Endothelial cell of umbilical vein (primary cell): ENCODE measurements at regions not wholly inside any gene's neighbourhood (a gene's known extent, or its start where the extent isn't known, plus 50 kb on each side); places are given as distances from the start of the nearest gene placed in this dataset.

Experiments
- BruUV-seq: library from RNA; stranded (reverse); fragments of 400-500 nt; replicated peaks from 2 replicates; lab custom pipeline; 2021; lab: Mats Ljungman, UMichigan
- CTCF ChIA-PET: fragments of 300-600, 350-600 bp; sonication (Branson Sonifier 250); formaldehyde crosslinking; loops from one replicate; lab custom pipeline; 2021; ENCODE audit warnings: antibody characterized with exemption, inconsistent platforms; lab: Charles Lee
- POLR2A ChIA-PET: fragments of 300-600, 350-600 bp; sonication (Branson Sonifier 250); formaldehyde crosslinking; loops from one replicate; lab custom pipeline; 2021; ENCODE audit warnings: antibody characterized with exemption, inconsistent platforms; lab: Charles Lee
- DNase-seq: peaks from one replicate; pipeline ENCODE4 v3.0.0-alpha.2; 2011; ENCODE audit warnings: low read depth, low spot score
- FAIRE-seq: peaks from 2 replicates; lab custom pipeline; 2011; peaks lifted over from hg19 to GRCh38; lab: Jason Lieb, UNC
- H2AFZ ChIP-seq: 2 replicates; pipeline ENCODE4 v1.6.0; 2012; ENCODE audit warnings: low read depth, low read length, control low read depth, inconsistent platforms
- H3K27ac ChIP-seq: 2 replicates; pipeline ENCODE4 v1.5.1; 2011; ENCODE audit warnings: low read depth, mild to moderate bottlenecking, control low read depth, low read length, moderate library complexity; ENCODE audit not compliant: insufficient read depth
- H3K27me3 ChIP-seq, 2 experiments: 2 replicates each; pipeline versions ENCODE4 v1.6.0 to v1.6.1; 2011; ENCODE audit warnings: low read length in 2 of 2, mixed read lengths in 1 of 2; ENCODE audit not compliant: control insufficient read depth in 2 of 2, insufficient read depth in 2 of 2
- H3K36me3 ChIP-seq, 2 experiments: 2 replicates in 1 of 2; 3 replicates in 1 of 2; pipeline ENCODE4 v1.5.1; 2011; ENCODE audit warnings: low read length in 2 of 2, mild to moderate bottlenecking in 1 of 2, moderate library complexity in 1 of 2; ENCODE audit not compliant: control insufficient read depth in 2 of 2, insufficient read depth in 2 of 2; ENCODE audit errors: extremely low read depth in 1 of 2
- H3K4me1 ChIP-seq: 3 replicates; pipeline ENCODE4 v1.5.1; 2011; ENCODE audit warnings: mild to moderate bottlenecking, low read length; ENCODE audit not compliant: control insufficient read depth, insufficient read depth; ENCODE audit errors: extremely low read depth
- H3K4me2 ChIP-seq: 2 replicates; pipeline ENCODE4 v1.6.1; 2011; ENCODE audit warnings: low read length, control low read depth, mixed read lengths; ENCODE audit not compliant: insufficient read depth
- H3K4me3 ChIP-seq, 3 experiments: fragments of 200-600 bp in 1 of 3; sonication (generic), shearing (Covaris generic) in 1 of 3; replicated peaks in 1 of 3; 2 replicates each; pipeline ENCODE4 v1.5.1; 2011 to 2016; ENCODE audit warnings: control low read depth in 3 of 3, low read length in 3 of 3, mild to moderate bottlenecking in 2 of 3, inconsistent platforms in 1 of 3, low read depth in 1 of 3, moderate library complexity in 1 of 3; ENCODE audit not compliant: insufficient read depth in 1 of 3
- H3K79me2 ChIP-seq: 2 replicates; pipeline ENCODE4 v1.6.0; 2012; ENCODE audit warnings: low read length, inconsistent platforms; ENCODE audit not compliant: control insufficient read depth, insufficient read depth
- H3K9ac ChIP-seq: replicated peaks from 2 replicates; pipeline ENCODE3; 2011; ENCODE audit warnings: low read length, control low read depth; ENCODE audit not compliant: insufficient read depth; ENCODE audit errors: extremely low read depth
- H3K9me1 ChIP-seq: replicated peaks from 3 replicates; pipeline ENCODE4 v1.6.0; 2011; ENCODE audit warnings: mild to moderate bottlenecking, low read length; ENCODE audit not compliant: control insufficient read depth, insufficient read depth; ENCODE audit errors: extremely low read depth
- H3K9me3 ChIP-seq: replicated peaks from 2 replicates; pipeline ENCODE4 v1.5.1; 2012; ENCODE audit warnings: low read length, inconsistent platforms; ENCODE audit not compliant: control insufficient read depth, insufficient read depth
- H4K20me1 ChIP-seq: replicated peaks from 2 replicates; pipeline ENCODE3; 2011; ENCODE audit warnings: mild to moderate bottlenecking, low read length; ENCODE audit not compliant: control insufficient read depth, insufficient read depth; ENCODE audit errors: extremely low read depth
- CTCF ChIP-seq, 2 donors: IDR thresholded peaks; 1 replicate in 1 of 2; 2 replicates in 1 of 2; pipeline ENCODE4 v1.5.1; 2011; ENCODE audit warnings: low read length in 2 of 2, mild to moderate bottlenecking in 2 of 2, moderate library complexity in 2 of 2, control low read depth in 1 of 2, inconsistent platforms in 1 of 2, low read depth in 1 of 2; ENCODE audit not compliant: insufficient read depth in 1 of 2; ENCODE audit errors: extremely low read depth in 1 of 2
- EZH2 ChIP-seq: IDR thresholded peaks from 2 replicates; pipeline ENCODE4 v1.6.1; 2012; ENCODE audit warnings: borderline replicate concordance, low read depth, mild to moderate bottlenecking, moderate library complexity, low read length, inconsistent platforms; ENCODE audit not compliant: severe bottlenecking
- FOS ChIP-seq: IDR thresholded peaks from 2 replicates; pipeline ENCODE4 v1.6.1; 2011; ENCODE audit warnings: mild to moderate bottlenecking, low read length, moderate library complexity, borderline replicate concordance; ENCODE audit not compliant: insufficient read depth
- GATA2 ChIP-seq: IDR thresholded peaks from 2 replicates; pipeline ENCODE4 v1.7.0; 2011; ENCODE audit warnings: low read depth, mild to moderate bottlenecking, moderate library complexity, mixed read lengths, low read length; ENCODE audit not compliant: insufficient read length, insufficient read depth
- MAX ChIP-seq: IDR thresholded peaks from 2 replicates; pipeline ENCODE4 v1.6.1; 2011; ENCODE audit not compliant: insufficient read depth, insufficient read length
- POLR2A ChIP-seq: IDR thresholded peaks from 2 replicates; pipeline ENCODE4 v1.6.1; 2012; ENCODE audit warnings: low read depth, mild to moderate bottlenecking, control low read depth, low read length
- dilution Hi-C: fragments of 300-500 bp; cut with MboI; formaldehyde crosslinking; loops from one replicate; pipeline ENCODE4 v1.15.0; 2019; ENCODE audit warnings: low sequenced_read_pairs; ENCODE audit not compliant: extremely low pct_ligation_motif_present
- intact Hi-C: fragments of 100-400 bp; cut with micrococcal nuclease; formaldehyde crosslinking; loops from one replicate; pipeline ENCODE4 v1.10.0; 2022

GRCh38 chr6:788058-788457 lies 95.1 kb upstream of the EXOC2 start:
- POLR2A ChIA-PET, result no interaction called here

GRCh38 chr6:786946-787763 lies 94.2 kb upstream of the EXOC2 start:
- H3K4me2 ChIP-seq, result no peak overlapping the region
- intact Hi-C loops, result loop anchor here (1.0 to 2.0 kb wide), 3 partner anchors 64 to 598 kb away; no protein-coding TSS in a partner anchor
- no peak overlapping the region for H2AFZ ChIP-seq
- ChIA-PET POLR2A (no interaction called here), CTCF (interaction anchor here (1.0 to 3.2 kb wide), 5 partner anchors 65 to 650 kb away, joined by 3 to 25 read pairs (median 4); no protein-coding TSS in a partner anchor)
- TF ChIP-seq POLR2A (no peak), MAX (no peak), CTCF (IDR thresholded peaks at IDR 0.05; ENCODE audit: extremely low read depth in 1 of 2, insufficient read depth in 1 of 2, low read depth in 1 of 2, low read length in 2 of 2) (peak; percentile 56 to 58), EZH2 (no peak), GATA2 (no peak)
- H3K4me3 ChIP-seq, result no peak overlapping the region
- H4K20me1 ChIP-seq, result no peaks in the 10 kb centered on the region
- H3K4me1 ChIP-seq, result no peaks in the 10 kb centered on the region
- H3K79me2 ChIP-seq, result no peaks in the 10 kb centered on the region
- DNase-seq (peak; percentile 29), FAIRE-seq (peak; percentile 47)
- H3K36me3 ChIP-seq, result no peaks in the 10 kb centered on the region
- H3K27ac ChIP-seq, result no peak overlapping the region
- no peaks in the 10 kb centered on the region for H3K9me3 ChIP-seq
- H3K9me1 ChIP-seq, result no peaks in the 10 kb centered on the region
- dilution Hi-C loops, result no loop called here
- no TSS peak for BruUV-seq
- no peak overlapping the region for H3K9ac ChIP-seq
- no peaks in the 10 kb centered on the region for H3K27me3 ChIP-seq

More at GRCh38 chr6:788058-788457, 95.1 kb upstream of the EXOC2 start:
- CTCF ChIA-PET, result interaction anchor here (0.5 to 3.2 kb wide), 7 partner anchors 42 to 649 kb away, joined by 3 to 25 read pairs (median 3); no protein-coding TSS in a partner anchor
- H3K27me3 ChIP-seq, result no peaks in the 10 kb centered on the region
- H3K9ac ChIP-seq, result no peak overlapping the region
- H4K20me1 ChIP-seq, result no peaks in the 10 kb centered on the region
- intact Hi-C loops, result no loop called here
- no peaks in the 10 kb centered on the region for H3K9me1 ChIP-seq
- no peak overlapping the region for H3K27ac ChIP-seq
- no peaks in the 10 kb centered on the region for H3K4me1 ChIP-seq
- no peaks in the 10 kb centered on the region for H3K9me3 ChIP-seq
- no peaks in the 10 kb centered on the region for H3K79me2 ChIP-seq
- FAIRE-seq (no peak), DNase-seq (no peak)
- no peak for TF ChIP-seq GATA2
- no peak for TF ChIP-seq FOS
- dilution Hi-C loops, result no loop called here
- no peak overlapping the region for H3K4me2 ChIP-seq
- H3K36me3 ChIP-seq, result no peaks in the 10 kb centered on the region
- no peak overlapping the region for H2AFZ ChIP-seq
- BruUV-seq, result no TSS peak
- H3K4me3 ChIP-seq, result no peak overlapping the region
